Medulla oblongata (tissue), 1 donor: ENCODE measurements at regions not wholly inside any gene's neighbourhood (a gene's known extent, or its start where the extent isn't known, plus 50 kb on each side); places are given as distances from the start of the nearest gene placed in this dataset.
A peak's percentile ranks its signal among the peaks of the same experiment; 100 is the strongest.

Experiments used
- DNase-seq: peaks from one replicate; pipeline ENCODE4 v3.0.0-alpha.2; 2015; ENCODE audit errors: extremely low spot score

GRCh38 chr7:22005151-22005550, 59.5 kb upstream of the CDCA7L start:
- no peak for DNase-seq

DNA sequence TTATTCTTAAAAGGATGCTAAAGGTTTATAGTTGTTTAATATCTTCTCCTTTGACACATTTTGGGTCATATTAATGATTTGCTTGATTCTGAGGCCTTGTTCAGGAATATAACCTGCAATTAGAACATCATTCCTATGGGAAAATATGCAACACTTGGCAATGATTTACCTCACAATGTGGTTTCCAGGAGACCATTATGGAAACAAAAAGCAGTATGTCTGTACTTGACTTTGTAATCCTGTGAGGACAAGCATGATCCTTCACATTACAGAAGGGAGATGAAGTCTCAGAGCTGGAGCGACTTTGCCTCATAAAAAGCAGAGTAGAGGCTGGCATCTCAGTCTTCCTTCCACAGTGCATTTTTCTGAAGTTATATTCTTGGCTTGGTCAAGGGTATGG, 57.0 kb upstream of the CDCA7L start:
- DNase-seq: no peak

DNA sequence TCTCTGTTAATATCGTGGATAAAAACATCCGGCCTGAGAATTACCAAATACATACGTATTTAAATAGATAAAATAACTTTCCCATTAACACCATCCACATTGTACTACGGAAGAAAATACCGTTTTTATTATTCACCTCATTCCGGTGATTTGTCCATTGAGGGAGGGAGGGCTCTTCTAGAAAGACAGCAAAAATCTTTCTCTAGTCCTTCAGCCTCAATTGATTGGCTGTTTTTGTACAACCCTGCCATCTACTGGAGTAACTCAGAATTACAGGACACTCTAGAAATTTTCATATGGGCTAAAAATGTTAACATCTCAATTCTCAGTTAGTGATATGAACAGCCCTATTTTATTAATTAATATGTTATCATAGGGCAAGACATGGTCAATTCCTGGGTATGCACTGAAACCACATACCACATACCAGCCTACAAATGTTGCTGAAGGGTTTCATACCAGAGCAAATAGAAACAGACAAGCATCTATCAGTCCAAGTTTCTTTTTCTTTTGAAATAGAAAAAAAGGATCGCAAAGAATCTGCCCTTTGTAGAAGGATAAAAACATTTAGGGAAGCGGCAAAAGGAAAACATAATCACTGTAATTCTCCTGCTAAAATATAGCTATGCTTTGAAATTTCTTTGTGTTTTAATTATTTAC, 55.8 kb upstream of the CDCA7L start:
- DNase-seq: peak; percentile 88

GRCh38 chr7:21999896-22000295, 54.2 kb upstream of the CDCA7L start:
- no peak for DNase-seq

DNA sequence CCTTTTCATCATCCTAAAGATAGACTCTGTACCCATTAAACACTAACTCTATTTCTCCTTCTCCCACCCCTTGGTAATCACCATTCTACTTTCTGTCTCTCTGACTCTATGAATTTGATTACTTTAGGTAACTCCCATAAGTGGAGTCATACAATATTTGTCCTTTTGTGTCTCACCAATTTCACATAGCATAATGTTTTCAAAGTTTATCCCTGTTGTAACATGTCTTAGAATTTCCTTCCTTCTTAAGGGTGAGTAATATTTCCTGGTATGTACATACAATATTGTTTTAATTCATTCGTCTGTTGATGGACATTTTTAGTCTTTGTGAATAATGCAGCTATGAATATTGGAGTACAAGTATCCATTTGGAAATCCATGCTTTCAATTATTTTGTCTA, 50.9 kb upstream of the CDCA7L start:
- DNase-seq: no peak
